Left colon (tissue), 2 donors: ENCODE measurements at regions not wholly inside any gene's neighbourhood (a gene's known extent, or its start where the extent isn't known, plus 50 kb on each side); places are given as distances from the start of the nearest gene placed in this dataset.

ENCODE experiments used
- ATAC-seq: fragments of 200-7000 bp; cut with Tn5 transposase; one replicate; pipeline ENCODE4 v1.9.1; 2020; ENCODE audit warnings: mild to moderate bottlenecking, moderate library complexity
- DNase-seq, 2 donors: peaks; one replicate each; pipeline ENCODE4 v3.0.0-alpha.2; 2020
- intact Hi-C, 2 donors: fragments of 100-400 bp; cut with DNase I in 1 of 2; cut with micrococcal nuclease in 1 of 2; formaldehyde crosslinking; loops; one replicate each; pipeline versions ENCODE4 v1.11.2 to v1.14.0; 2022; cut with DNase I, micrococcal nuclease
- donor health status: DM: no; HTN: no; CAD: no.
- donor health status: DM: yes; HTN: yes; CAD: no.

- ATAC-seq (no peak), DNase-seq (no peak)
- intact Hi-C loops, result no loop called here
These were observed 79.9 kb upstream of the BARX2 start for GRCh38 chr11:129295746-129296145.

DNA sequence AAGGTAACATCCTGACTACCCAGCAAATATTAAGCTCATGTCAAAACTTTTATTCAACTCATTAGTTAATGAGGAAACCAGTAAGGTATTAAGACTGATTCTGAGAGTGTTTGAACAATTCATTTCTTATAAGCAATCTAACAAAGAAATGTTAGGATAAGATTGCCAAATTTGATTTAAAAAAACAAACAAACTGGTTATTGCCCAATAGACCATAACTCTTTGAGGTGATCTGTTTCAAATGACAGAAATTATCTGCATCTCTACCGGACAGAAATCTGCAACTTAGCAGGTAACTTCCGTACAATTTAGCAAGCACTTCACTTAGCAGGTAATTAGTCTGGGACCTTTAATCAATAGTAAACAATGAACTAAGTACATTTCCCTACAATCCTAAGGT, 82.9 kb upstream of the BARX2 start:
- no peak for ATAC-seq
- DNase-seq, result no peak

DNA sequence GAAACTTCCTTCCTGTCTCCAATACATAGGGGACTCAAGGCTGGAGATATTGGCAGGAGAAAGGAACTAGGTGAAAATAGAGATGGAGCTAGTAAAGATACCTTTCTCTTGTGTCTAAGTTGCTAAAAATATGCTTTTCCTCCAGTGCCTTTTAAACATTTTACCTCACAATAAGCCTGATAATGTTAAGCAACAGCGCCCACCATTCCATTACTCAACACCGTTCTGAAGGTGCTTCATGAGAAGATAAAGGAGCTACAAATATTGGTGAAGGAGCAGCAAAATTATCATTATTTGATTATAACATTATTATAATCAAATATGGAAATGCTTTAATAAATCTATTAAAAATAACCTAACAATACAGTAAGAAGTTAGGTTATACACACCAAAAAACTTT, 83.6 kb upstream of the BARX2 start:
- intact Hi-C loops, result no loop called here
- ATAC-seq (no peak), DNase-seq (no peak)

More for the DNA sequence above, 82.9 kb upstream of the BARX2 start:
- intact Hi-C loops, result no loop called here

DNA sequence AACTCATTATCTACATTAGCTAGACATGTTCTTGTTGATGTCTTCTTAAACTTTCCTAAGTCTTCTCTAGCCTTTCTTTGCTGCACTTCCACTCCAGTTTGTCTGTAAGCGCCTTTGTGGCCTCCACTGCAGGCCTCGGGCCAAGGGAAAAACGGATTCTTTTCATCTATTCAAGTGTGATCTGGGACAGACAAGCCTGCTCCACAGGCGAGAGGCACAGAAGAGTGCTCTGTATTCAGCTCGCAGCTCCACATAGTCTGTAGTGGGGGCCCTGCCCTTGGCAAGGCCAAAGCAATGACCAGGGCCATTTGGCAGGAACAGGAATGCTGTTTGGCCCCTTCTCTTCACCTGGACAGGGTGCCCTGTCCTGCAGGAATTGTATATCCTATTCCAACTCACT, 84.1 kb upstream of the BARX2 start:
- ATAC-seq, result no peak
- intact Hi-C loops, result no loop called here

GRCh38 chr11:129290966-129291365, 84.7 kb upstream of the BARX2 start:
- intact Hi-C loops, result no loop called here
- DNase-seq (no peak), ATAC-seq (no peak)

More for the DNA sequence above, 84.1 kb upstream of the BARX2 start:
- DNase-seq, result no peak

GRCh38 chr11:129289350-129290040, 86.2 kb upstream of the BARX2 start:
- intact Hi-C loops, result no loop called here
- DNase-seq, result no peak
- ATAC-seq, result no peak

GRCh38 chr11:129287920-129288319, 87.7 kb upstream of the BARX2 start:
- ATAC-seq (no peak), DNase-seq (no peak)
- intact Hi-C loops, result no loop called here

DNA sequence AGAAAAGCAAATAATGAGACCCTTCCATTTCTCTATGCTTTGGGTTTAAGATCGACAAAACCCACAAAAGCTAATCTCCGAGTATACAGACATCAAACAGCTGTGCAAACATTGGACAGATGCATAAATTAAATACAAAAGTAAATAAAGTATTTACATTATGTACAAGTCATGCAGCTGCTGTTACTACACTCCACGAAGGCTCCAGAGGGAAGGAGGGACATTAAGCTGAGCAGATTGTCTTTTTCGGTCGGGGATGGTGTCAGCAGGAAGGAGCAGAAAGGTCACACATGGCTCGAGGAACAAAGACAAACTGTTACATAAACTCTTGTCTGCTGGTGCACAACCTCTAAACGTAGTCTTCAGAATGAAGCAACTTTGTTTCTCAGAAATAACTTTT, 88.8 kb upstream of the BARX2 start:
- intact Hi-C loops, result no loop called here
- DNase-seq (no peak), ATAC-seq (peak; percentile 31)

DNA sequence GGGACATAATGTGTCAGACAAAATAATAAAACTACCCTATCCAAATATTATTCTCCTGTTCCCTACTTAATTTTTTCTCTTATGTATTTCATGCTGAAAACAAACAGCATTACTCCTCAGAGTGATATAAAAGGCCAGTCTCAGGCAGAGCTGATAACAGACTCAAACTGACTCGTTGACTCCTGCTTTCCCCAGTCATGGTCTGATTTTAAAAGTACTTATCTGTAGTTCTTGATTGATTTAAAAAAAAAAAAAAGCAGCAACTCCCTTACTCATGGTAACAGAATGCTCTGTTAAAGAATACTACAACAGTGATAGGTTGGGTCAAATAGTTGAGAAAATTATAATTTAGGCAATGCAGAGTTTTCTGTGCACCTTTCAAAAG, 90.3 kb upstream of the BARX2 start:
- intact Hi-C loops, result no loop called here

DNA sequence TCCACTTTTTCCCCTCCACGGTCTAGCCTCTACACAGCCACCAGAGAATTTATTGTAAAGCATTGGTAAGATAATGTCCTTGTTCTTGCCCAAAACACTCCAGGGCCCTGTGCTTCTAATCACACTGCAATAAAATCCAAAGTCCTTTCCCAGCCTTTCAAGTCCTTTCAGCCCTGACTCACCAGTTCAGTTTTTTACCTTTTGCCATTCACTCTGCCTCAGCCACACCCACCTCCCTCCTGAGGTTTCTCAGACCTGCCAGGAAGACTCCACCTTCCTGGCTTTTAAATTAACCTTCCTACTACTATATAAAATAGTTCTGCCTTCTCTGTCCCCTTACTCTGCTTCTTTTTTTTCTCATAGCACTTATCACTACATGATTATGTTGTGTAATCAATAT, 91.0 kb upstream of the ARHGAP32 start:
- intact Hi-C loops, result no loop called here
- ATAC-seq (peak; percentile 73), DNase-seq (peak; percentile 68 to 83)

More for the DNA sequence above, 90.3 kb upstream of the BARX2 start:
- no peak for ATAC-seq
- no peak for DNase-seq

DNA sequence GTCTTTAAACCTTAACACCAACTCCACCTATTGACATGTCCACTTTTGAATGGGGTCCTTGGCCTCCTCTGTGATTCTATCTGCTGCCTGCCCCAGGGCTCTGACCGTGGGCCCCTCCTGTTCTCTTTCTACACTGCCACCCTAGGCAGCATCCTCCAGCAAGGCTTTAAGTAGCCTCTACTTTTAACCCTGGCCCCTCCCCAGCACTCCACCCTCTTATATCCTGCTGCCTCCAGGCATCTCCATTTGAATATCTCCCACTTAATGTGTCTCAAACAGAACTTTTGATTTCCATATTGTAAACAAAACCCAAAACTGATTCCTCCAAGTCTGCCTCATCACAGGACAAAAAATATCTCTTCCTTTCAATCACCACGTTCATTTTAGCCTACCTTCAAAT, 90.5 kb upstream of the ARHGAP32 start:
- ATAC-seq, result no peak
- DNase-seq, result no peak
- intact Hi-C loops, result no loop called here

GRCh38 chr11:129281471-129282415, 89.6 kb upstream of the ARHGAP32 start:
- intact Hi-C loops, result no loop called here
- no peak for DNase-seq
- no peak for ATAC-seq

- ATAC-seq (no peak), DNase-seq (no peak)
- intact Hi-C loops, result no loop called here
These were observed 88.1 kb upstream of the ARHGAP32 start for GRCh38 chr11:129280027-129280811.

GRCh38 chr11:129279326-129280026, 87.4 kb upstream of the ARHGAP32 start:
- intact Hi-C loops, result no loop called here
- DNase-seq (peak; percentile 78 to 83), ATAC-seq (peak; percentile 71)

- ATAC-seq (peak; percentile 10), DNase-seq (peak in 1 of 2 donors; percentile 35)
- intact Hi-C loops, result no loop called here
These were observed 86.6 kb upstream of the ARHGAP32 start for GRCh38 chr11:129278586-129279319.

GRCh38 chr11:129277198-129277843, 85.2 kb upstream of the ARHGAP32 start:
- DNase-seq (no peak), ATAC-seq (no peak)
- intact Hi-C loops, result no loop called here

- DNase-seq (peak in 1 of 2 donors; percentile 22), ATAC-seq (peak; percentile 35)
- intact Hi-C loops, result no loop called here
These were observed 83.7 kb upstream of the ARHGAP32 start for GRCh38 chr11:129275828-129276227.
